DMS53 treated with DMSO at 0.1 percent for 48 hours (cell line): ENCODE measurements at regions not wholly inside any gene's neighbourhood (a gene's known extent, or its start where the extent isn't known, plus 50 kb on each side); places are given as distances from the start of the nearest gene placed in this dataset.

ENCODE experiments used
- DNase-seq: peaks from one replicate; lab custom pipeline; 2025; ENCODE audit not compliant: unreplicated experiment; lab: John Stamatoyannopoulos, UW

DNA sequence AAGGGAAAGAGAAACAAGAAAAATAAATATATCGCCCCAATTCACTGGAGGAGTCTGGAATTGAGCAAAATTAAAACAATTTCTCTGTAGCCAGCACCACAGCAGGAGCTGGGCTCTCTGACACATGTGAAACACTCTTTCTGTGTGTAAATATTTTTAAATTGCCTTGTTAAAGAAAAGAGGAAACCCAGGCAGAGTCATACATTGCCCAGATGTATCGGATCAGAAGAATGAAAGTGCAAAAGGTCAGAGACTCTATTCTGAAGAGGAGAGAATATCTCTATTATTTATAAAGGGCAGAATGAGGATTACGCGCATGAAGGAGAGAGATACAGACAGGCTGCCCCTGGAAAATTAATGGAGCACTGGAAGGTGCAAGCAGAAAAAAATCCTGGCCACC is 127.0 kb upstream of the MAN1A1 start:
- DNase-seq: no peak

DNA sequence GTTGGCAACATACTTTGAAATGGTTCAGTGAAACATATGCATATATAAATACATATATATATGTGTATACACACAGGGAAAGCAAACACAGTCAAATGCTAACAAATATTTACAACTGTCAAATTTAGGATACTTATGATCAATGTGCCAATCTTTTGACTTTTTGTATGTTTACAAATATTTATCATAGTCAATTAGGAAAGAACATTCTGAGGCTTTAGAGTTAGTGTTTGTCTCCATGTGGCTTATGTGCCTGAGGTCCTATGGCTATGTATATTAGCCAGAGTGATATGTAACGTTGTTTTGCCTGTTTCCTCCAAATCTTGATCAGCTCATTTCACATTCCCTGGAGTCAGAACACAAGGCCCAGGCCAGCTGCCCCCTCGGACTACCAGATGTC is 126.5 kb upstream of the MAN1A1 start:
- no peak for DNase-seq

DNA sequence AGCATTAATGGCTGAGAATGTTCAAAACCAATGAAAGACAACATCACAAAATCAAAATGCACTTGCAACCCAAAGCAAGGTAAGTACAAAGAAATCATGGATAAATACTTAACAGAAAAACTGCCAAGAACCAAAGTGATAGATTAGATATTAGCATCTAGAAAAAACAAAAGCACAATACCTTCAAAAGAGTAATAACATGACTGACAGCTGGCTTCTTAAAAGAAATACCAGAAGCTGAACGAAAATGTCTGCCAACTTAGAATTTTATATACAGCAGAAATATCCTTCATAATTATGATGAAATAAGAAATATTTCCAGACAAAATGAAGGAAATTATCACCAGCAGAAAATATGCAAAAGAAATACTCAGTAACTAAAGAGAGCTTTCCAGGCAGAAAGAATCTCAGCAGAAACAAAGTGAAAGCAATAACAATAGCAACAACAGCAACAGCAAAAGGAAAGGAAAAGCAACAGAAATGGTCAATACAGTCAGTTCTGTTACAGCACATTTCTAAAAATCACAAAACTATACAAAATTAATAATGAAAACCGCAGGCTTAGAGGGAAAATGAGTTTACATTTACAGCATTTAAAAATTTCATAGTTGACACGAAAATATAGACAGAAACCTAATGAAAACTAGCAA is 121.5 kb upstream of the MAN1A1 start:
- no peak for DNase-seq

DNA sequence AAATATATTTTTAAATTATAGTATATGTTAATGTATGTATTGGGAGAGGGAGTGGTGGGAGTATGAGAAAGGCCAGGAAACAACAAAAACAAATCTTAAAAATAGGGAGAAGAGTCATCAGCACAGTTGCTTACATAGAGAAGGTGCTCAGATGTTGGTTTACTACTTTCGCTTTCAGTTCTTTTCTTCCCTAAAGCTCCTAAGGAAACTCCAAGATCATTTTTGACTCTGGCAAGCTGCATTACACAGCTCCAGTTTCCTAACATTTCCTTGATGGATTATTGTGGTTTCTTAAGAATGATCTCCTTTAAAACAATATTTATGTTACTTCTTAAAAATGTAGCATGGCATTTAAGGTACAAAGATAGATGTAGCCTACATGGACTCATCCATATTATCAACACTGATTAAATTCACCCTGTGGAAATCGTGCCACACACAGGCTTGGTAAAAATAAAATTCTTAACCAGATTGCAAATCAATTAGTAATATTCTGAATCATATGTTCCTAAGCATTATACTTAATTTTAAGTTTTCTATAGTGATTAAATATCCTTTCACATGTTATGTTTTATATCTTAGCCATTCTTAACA is 118.0 kb upstream of the MAN1A1 start:
- no peak for DNase-seq

DNA sequence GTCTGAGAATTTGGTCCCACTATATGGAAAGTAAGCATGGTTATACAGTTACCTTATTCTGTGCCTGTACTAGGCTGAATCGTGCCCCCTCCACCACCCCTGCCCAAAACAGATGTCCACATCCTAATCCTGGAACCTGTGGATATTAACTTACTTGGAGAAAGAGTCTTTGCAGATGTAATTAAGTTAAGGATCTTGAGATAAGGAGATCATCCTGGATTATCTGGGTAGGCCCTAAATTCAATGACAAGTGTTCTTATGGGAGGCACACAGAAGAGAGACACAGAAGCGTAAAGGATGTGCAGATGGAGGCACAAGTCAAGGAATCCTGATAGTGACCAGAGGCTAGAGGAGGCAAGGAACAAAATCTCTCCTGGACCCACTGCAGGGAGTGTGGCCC is 116.7 kb upstream of the MAN1A1 start:
- no peak for DNase-seq

DNA sequence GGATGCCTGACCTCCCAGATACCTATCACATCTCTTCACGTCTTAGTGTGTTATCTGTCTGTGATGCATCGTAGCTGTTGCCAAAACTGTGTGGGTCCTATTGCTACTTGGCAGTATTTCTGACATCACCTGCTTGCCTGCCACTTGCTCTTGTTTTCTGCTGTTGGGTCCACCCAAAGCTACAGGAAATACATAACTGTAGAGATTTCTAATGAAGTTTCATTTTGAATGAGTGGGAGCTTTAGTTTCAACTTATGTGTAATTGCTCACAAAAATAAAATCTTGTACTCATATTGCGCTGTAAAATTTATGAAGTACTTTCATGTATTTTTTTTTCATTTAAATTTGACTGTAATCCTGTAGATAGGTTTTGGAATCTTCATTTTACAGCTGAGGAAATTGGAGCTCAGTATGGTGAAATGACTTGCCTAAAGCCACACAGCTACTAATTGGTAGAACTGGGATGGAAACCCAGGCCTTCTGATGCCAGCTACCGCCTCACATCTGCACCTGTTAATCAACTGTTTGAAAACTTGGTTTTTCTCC is 113.6 kb upstream of the MAN1A1 start:
- no peak for DNase-seq

DNA sequence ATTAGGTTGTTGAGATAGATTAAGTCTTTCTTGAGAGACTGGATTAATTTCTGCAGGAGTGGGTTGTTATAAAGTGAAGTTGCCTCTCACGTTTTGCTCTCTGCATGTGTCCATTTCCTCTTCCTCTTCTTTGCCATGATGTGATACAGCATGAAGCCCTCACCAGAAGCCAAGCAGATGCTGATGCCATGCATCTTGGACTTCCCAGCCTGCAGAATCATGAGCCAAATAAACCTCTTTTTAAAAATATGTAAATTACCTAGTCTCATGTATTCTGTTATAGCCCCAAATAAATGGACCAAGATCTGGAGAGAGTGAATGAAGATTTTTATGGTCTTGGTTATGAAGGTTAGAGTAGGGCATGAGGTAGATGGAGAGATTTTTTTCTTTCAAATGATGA is 111.6 kb upstream of the MAN1A1 start:
- no peak for DNase-seq

DNA sequence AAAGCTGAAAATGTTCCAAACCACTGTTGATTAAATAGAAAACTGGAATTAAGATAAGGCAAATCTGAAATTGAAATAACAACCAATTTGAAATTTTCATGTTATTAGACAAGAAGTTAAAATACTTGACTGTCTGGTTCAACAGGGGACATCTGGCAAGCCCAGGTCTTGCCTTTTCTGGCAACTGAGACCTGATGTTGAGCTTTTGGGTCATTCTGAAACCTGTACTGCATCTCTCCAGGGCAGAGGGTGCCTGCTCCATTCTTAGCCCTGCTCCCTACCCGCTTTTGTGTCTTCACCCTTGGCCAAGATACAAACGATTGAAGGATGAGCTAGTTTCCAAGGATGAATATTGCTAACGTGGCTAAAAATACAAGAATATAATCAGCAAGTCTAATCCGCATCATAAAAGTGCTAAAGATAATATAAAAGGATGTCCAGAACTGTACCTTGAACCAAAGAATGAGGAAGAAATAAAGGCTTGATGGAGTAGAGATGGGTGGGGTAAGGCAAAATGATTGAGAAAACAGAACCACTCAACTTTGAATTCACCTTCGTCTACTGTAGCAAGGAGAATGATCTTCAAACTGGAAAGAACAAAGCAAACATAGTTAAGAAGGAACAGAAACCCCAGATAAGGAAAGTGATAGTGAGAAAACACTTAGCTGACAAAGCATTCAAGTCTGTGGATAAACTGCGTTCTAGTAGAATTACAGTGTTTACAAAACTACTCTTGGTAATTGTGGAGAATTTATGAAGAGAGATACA is 109.8 kb upstream of the MAN1A1 start:
- DNase-seq: no peak

DNA sequence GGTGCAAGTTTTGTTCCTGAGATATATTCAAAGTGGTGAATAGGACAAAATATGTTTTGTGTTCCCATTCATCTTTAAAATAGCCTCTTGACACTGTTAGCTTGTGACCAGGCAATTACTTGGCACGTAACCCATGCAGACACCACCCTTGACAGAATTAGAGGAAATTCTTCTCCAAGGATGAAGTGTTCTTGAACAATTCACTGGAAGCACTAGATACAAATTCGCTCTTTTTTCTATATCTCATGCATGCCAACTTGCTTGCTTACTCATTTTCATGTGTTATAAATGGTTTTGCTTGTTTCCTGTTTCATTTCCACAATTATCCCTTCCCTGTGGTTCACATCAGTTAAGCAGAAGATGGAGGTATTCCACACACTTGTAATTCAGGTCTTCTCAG is 105.2 kb upstream of the MAN1A1 start:
- DNase-seq: no peak

DNA sequence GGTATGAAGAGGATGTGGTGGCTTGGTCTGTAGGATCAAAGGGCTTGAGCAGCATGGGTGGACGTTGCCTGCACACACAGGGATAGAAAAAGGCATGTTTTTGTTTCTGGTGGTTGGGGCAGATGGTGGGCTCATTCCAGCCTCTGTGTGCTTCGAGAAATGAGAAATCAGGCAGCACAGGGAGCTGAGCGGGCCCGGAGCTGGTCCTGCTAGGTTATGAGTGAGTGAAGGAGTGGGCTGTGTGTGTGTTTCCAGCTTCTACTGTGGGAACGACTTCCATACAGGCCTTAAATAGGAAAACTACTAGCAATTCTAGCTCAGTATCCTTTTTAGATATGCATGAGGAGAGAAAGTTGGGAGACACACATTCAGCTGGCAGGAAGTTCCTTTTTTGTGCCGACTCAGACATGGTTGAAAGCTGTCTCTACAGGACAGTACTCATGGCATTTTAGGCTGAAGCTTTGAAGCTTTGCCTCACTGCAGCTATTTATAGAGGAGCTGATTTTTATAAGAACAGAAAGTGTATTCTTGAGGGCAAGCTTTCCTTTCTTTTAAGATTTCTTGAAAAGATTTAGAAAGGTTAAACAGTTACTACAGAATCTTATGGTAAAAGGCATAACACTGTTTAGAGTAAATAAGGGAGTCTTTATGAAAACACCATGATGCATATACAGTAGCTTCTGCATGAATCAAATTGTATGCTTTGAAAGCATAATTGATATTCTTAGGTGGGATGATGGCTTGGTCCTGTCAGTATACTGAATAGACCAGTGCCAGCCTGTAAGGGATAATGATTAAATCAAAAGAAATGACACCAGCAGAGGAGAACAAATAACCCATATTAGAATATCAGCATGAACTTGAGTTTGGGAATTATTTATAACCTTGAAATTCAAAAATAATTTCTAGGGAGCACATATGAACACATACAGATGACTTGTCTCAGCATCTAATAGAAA is 104.0 kb upstream of the MAN1A1 start:
- no peak for DNase-seq

DNA sequence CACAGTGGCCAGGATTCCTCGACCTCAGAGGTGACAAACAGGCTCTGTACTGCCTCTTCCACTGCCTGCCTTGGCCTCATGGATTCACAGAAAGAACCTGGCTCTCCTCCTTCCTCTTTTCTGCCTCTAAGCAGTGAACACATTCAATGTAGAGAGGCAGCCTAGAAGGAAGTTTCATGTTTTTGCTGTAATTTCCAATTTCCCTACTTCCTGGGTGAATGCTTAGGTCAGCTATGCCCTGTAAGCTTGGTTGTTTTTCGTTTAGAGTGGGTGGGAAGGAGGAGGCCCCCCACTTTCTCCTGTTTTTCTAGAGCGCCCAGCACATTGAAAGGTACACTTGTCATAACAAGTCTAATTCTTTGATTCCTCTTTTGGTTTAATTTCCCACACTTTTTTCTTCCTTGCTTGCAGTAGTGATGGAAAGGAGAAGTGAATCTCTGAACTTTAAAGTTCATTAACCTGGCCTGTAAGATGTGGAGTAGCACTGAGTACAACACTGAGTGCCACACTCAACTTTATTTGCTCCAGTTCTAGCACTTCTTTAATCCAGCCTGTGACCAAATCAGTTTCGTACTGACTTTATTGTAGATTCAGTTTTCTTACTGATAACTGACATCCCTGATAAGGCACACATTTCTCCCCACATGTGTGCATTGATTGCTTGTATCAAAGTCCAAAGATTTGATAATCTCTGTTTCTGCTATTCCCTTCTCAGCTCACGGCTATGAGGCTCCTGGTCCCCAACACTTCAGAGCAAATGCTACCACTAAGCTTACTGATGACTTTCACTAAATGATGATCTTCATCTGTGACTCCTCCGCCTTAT is 100.0 kb upstream of the MAN1A1 start:
- DNase-seq: no peak

DNA sequence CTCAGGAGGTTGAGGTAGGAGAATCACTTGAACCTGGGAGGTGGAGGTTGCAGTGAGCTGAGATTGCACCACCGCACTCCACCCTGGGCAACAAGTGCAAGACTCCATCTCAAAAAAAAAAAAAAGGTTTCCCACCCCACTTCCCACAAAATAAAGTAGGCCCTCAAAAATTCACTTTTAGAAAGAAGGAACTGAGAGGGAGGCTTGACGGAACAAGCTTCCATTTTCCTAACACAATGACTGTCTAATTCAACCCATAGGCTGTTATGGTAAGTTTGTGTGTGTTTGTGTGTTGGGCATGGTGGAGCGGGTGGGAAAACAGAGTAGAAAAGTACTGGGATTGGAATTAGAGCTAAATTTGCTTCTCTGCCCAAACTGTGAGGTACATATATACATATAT is 98.4 kb upstream of the MAN1A1 start:
- DNase-seq: no peak

DNA sequence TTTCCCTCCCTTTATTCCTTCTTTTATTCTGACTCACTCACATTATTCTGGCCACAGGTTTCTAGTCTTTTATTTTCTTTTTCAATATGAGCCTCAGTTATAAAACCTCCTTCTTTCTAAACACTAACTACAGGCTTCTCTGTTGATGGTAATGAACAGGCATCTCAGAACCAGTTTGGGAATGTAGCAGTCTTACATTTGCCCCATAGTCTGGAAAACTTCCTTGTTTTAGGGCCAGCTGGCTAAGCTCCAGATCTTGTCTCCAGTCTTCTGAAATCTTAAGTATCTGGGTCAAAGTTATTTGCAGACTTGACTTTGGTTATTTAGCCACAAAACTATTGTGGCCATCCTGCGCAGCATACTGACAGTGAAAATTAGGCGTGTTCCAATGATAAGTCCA is 97.0 kb upstream of the MAN1A1 start:
- DNase-seq: no peak

DNA sequence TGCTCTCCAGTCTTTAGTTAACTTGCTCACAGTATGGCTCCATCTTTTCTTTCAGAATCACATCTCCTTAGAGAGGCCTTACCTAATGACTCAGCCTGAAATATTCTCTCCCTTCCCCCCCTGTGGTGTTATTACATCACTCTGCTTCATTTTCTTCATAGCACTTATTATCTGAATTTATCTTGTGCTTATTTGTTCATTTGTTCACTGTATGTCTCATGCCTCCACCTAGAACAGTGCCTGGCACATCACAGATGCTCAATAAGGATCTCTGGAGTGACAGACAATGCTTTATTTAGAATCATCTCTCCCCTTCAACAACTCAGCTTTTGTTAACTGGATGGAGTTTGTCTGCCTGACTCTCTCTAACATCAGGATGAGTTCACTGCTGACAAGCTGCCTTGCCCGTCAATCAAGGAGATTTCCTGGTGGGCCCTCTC is 96.6 kb upstream of the MAN1A1 start:
- no peak for DNase-seq

DNA sequence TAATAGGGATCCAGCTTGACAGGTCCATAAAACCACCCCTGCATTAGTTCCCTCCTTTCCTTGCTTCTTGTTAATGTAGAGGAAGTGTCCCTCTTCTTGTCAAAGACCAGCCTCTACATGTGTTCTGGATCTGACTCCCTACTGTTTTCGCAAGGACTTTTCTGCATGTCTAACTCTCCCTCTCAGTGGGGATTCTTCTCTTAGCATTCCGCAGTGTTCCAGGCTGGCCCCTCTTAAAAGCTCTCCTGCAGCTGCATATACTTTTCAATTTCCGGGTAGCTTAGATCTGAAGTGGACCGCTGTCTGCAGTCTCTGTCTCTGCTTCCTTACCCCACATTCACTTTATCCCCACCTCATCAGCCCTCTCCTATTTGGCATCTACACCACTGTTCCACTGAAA is 96.1 kb upstream of the MAN1A1 start:
- DNase-seq: no peak

DNA sequence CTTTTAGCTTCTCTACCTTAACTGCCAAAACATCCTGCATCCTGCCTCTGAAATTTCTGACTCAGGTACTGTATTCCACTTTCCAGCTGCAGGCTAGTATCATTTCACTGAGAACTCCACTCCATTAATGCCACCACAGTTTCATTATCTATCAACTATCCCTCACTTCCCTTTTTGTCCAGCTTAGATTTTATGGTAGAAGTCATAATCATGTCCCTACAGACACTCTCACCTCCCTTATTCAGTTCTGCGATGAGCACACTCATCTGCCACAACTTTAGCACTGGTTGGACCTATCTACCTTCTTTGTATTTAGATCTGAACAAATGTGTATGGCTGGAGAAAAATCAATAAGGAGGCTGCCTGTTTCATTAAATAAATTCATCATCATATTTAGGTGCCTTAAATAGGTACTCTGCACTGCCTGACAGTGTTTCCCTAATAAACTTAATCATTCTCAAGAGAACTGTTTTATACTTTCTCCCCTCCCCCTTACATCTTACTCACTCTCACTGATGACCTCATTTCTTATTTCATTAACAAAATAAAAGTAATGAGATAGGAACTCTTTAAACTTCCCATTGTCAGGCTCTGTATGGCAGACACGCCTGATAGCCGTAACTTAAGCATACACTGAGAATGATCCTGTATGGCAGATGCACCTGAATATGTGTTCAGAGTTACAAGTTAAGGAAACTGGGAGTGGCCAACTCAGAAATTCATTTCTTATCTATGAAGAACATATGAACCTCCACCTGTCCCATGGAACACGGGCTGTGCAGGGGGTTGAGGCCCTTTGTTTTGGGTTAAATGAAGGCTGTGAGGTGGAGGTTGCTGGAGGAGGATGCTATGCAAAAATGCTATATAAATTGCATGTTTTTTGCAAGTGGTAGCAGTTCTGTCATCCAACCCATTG is 95.3 kb upstream of the MAN1A1 start:
- DNase-seq: no peak

DNA sequence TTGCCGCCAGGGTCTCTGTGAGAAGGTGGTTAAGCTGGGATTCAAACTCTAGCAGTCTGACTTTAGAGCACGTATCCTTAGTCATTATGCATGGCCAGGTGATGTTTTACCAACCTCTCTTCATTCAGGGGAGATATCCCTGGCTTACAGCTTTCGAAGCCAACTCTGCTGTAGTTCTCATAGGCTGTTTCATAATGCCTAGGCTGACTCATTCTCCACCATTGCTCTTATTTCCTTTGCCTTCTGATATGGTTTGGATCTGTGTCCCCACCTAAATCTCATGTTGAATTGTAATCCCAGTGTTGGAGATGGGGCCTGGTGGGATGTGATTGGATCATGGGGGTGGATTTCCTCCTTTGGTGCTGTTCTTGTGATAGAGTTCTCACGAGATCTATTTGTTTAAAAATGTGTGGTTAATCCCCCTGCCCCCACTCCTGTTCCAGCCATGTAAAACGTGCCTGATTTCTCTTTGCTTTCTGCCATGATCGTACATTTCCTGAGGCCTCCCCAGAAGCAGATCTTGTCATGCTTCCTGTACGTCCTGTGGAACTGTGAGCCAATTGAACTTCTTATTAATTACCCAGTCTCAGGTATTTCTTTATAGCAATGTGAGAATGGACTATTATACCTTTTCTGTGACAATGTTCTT is 94.6 kb upstream of the MAN1A1 start:
- no peak for DNase-seq

DNA sequence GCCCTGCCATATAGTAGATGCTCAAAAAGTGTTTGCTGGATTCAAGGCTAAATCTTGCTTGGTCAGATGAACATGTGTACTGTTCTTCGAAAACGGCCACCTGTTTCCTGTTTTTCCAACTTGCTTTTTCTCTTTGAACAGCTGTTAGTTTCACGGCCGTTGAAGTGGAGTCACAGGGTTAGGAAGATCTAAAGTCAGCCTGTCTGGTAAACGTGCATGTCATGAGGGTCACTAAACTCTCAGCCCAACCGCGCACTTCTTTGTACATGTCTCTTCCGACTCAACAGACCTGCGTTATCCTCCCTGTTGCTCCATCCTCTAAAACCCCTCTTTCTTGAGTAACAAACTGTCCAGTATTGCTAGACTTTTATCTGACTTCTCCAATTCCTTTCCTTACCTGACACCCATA is 93.2 kb upstream of the MAN1A1 start:
- peak; percentile 36 for DNase-seq

DNA sequence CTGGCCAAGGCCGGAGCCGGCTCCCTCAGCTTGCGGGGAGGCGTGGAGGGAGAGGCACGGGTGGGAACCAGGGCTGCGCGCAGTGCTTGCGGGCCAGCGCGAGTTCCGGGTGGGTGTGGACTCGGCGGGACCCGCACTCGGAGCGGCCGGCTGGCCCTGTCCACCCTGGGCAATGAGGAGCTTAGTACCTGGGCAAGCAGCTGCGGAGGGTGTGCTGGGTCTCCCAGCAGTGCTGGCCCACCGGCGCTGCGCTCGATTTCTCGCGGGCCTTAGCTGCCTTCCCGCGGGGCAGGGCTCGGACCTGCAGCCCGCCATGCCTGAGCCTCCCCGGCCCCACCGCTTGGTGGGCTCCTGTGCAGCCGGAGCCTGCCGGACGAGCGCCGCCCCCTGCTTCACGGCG is 91.4 kb upstream of the MAN1A1 start:
- no peak for DNase-seq
